ENCODE measurements at regions not wholly inside any gene's neighbourhood (a gene's known extent, or its start where the extent isn't known, plus 50 kb on each side); places are given as distances from the start of the nearest gene placed in this dataset.
"Not testable (repeated sequence)": the region's sequence is repeated elsewhere in the genome, so short reads cannot be mapped to it uniquely, and the experiment has no call there.

- DNase-seq: no peak
These were observed 127.2 kb downstream of the HS3ST3B1 start for GRCh38 chr17:14427900-14428647.

- not testable (repeated sequence) for DNase-seq
These were observed 122.3 kb downstream of the HS3ST3B1 start for GRCh38 chr17:14423156-14423555.

DNA sequence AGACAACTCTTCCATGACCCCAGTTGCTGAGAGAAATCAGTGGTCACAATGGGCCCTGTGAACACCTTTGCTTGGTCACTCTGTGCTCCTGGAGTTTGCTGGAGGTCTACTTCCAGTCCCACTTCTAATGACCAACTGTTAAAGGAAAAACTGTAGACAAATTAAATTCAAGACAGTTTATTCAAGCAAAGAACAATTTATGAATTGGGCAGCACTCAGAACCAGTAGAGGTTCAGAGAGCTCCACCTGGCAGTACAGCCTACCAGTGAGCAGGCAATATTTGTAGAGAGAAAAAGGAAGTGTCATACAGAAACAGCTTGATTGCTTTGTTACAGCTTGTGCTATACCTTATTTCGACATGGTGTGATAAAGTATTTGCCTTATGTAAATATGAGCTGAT is 116.5 kb downstream of the HS3ST3B1 start:
- DNase-seq: no peak

DNA sequence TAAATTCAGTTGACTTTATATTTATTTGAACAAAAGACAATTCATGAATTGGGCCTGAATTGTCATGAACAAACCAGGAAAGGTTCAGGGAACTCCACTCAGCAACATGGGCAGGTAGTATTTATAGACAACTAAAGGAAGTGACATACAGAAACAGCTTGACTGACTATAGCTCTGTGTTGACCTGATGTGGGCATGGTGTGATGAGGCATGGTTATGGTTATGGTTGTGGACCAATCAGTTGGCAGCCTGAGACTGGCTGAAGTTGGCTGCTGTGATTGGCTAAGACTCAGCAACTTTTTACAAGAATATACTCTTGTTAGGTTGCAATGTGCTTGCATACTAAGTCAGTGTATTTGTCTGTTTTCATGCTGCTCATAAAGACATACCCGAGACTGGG is 108.4 kb downstream of the HS3ST3B1 start:
- no peak for DNase-seq

GRCh38 chr17:14407541-14407940 is 106.7 kb downstream of the HS3ST3B1 start:
- DNase-seq: no peak

GRCh38 chr17:14405189-14405588 is 104.3 kb downstream of the HS3ST3B1 start:
- no peak for DNase-seq
